Adrenal gland (tissue), 9 donors: ENCODE measurements at regions not wholly inside any gene's neighbourhood (a gene's known extent, or its start where the extent isn't known, plus 50 kb on each side); places are given as distances from the start of the nearest gene placed in this dataset.

Source experiments
- DNase-seq, 7 donors: peaks; one replicate each; pipeline ENCODE4 v3.0.0-alpha.2; 2019 to 2020
- H3K27ac ChIP-seq, 5 donors: fragments of 200-600 bp; sonication (generic) in 4 of 5; 1 replicate in 3 of 5; 2 replicates in 2 of 5; pipeline versions ENCODE4 v1.5.1 to v1.8.0; 2016 to 2020; ENCODE audit warnings: mild to moderate bottlenecking in 1 of 5
- H3K27me3 ChIP-seq: fragments of 200-600 bp; 2 replicates; pipeline ENCODE4 v1.8.0; 2021
- H3K36me3 ChIP-seq, 2 donors: fragments of 200-600 bp; replicated peaks in 1 of 2; 1 replicate in 1 of 2; 2 replicates in 1 of 2; pipeline versions ENCODE4 v1.5.1 to v1.8.0; 2018 to 2022
- H3K4me1 ChIP-seq, 2 donors: fragments of 200-600 bp; replicated peaks in 1 of 2; 1 replicate in 1 of 2; 2 replicates in 1 of 2; pipeline versions ENCODE4 v1.5.1 to v1.8.0; 2018 to 2021
- H3K4me3 ChIP-seq, 4 donors: fragments of 200-600 bp; sonication (generic) in 3 of 4; one replicate each; pipeline ENCODE4 v1.5.1; 2016 to 2018
- H3K9me3 ChIP-seq, 3 donors: fragments of 200-600 bp; sonication (generic) in 1 of 3; replicated peaks in 1 of 3; 1 replicate in 2 of 3; 2 replicates in 1 of 3; pipeline versions ENCODE4 v1.5.1 to v1.8.0; 2016 to 2021
- CTCF ChIP-seq, 6 experiments: fragments of 450-650 bp in 4 of 6; fragments of 200-600 bp in 2 of 6; sonication (generic) in 1 of 6; IDR thresholded peaks; 1 replicate in 5 of 6; 2 replicates in 1 of 6; pipeline versions ENCODE4 v1.5.1 to v1.8.0; 2016 to 2021; ENCODE audit warnings: antibody characterized with exemption in 6 of 6, mild to moderate bottlenecking in 2 of 6, moderate library complexity in 1 of 6
- POLR2A ChIP-seq, 2 donors: fragments of 450-650 bp; IDR thresholded peaks; one replicate each; pipeline ENCODE4 v1.6.1; 2017; ENCODE audit warnings: antibody characterized with exemption in 2 of 2, mild to moderate bottlenecking in 2 of 2, moderate library complexity in 1 of 2
- WGBS, 4 donors: extraction: QIAGEN DNeasy Blood & Tissue Kit in 2 of 4; methylation state at CpG; one replicate each; pipeline versions ENCODE4 v1.1.5 to v1.1.7; 2013 to 2017; 5-methylcytosine and 5-hydroxymethylcytosine counted together
- intact Hi-C, 2 donors: fragments of 100-400 bp; cut with DNase I; formaldehyde crosslinking; loops; one replicate each; pipeline versions ENCODE4 v1.14.1 to v1.15.0; 2022 to 2023
- donor health status: healthy with polysubstance abuse.
- donor health status: Bipolar disorder and iron deficiency.
- donor health status: DM: yes; HTN: yes; CAD: no.
- donor health status: DM: no; HTN: no; CAD: no.
- donor health status: DM: no; HTN: no; CAD: no.

- no peaks in the 10 kb centered on the region for H3K36me3 ChIP-seq
- TF ChIP-seq CTCF (IDR thresholded peaks at IDR 0.05), result no peak
- TF ChIP-seq POLR2A (IDR thresholded peaks at IDR 0.05), result no peak
- H3K4me1 ChIP-seq, result no peaks in the 10 kb centered on the region
- no peak overlapping the region for H3K4me3 ChIP-seq
- H3K27ac ChIP-seq, result no peak overlapping the region
- DNase-seq, result no peak
- intact Hi-C loops, result no loop called here
- peaks cover 6% of the 10 kb centered on the region for H3K27me3 ChIP-seq
- WGBS, 4 donors, result 73 to 100% (median 90%) methylated on average over 1 of the region's 1 CpG
- no peaks in the 10 kb centered on the region for H3K9me3 ChIP-seq
Observed at GRCh38 chrX:39480963-39481362, 616.8 kb downstream of the BCOR start.

GRCh38 chrX:39481621-39482020 lies 616.1 kb downstream of the BCOR start:
- Histone ChIP-seq H3K27ac (no peak overlapping the region), H3K4me1 (no peaks in the 10 kb centered on the region), H3K9me3 (no peaks in the 10 kb centered on the region), H3K27me3 (peaks cover 6% of the 10 kb centered on the region), H3K36me3 (no peaks in the 10 kb centered on the region), H3K4me3 (no peak overlapping the region)
- no peak for DNase-seq
- 65 to 94% (median 77%) methylated on average over 4 of the region's 4 CpGs for WGBS, 4 donors
- intact Hi-C loops, result no loop called here
- no peak for TF ChIP-seq POLR2A (IDR thresholded peaks at IDR 0.05)
- TF ChIP-seq CTCF (IDR thresholded peaks at IDR 0.05), result no peak

- Histone ChIP-seq H3K4me1 (no peaks in the 10 kb centered on the region), H3K27me3 (peaks cover 12% of the 10 kb centered on the region), H3K4me3 (no peak overlapping the region), H3K36me3 (no peaks in the 10 kb centered on the region), H3K9me3 (no peaks in the 10 kb centered on the region), H3K27ac (no peak overlapping the region)
- intact Hi-C loops, result no loop called here
- no peak for TF ChIP-seq CTCF (IDR thresholded peaks at IDR 0.05)
- no peak for TF ChIP-seq POLR2A (IDR thresholded peaks at IDR 0.05)
- no peak for DNase-seq
- 74 to 88% (median 79%) methylated on average over 9 to 12 of the region's 12 CpGs for WGBS, 4 donors
Observed at GRCh38 chrX:39484159-39485068, 613.3 kb downstream of the BCOR start.

- Histone ChIP-seq H3K4me1 (no peaks in the 10 kb centered on the region), H3K36me3 (no peaks in the 10 kb centered on the region), H3K9me3 (no peaks in the 10 kb centered on the region), H3K27me3 (peaks cover 17% of the 10 kb centered on the region), H3K4me3 (no peak overlapping the region), H3K27ac (no peak overlapping the region)
- 59 to 78% (median 70%) methylated on average over 6 to 8 of the region's 8 CpGs for WGBS, 4 donors
- intact Hi-C loops, result no loop called here
- no peak for DNase-seq
- no peak for TF ChIP-seq CTCF (IDR thresholded peaks at IDR 0.05)
- no peak for TF ChIP-seq POLR2A (IDR thresholded peaks at IDR 0.05)
Observed at GRCh38 chrX:39487166-39487968, 610.4 kb downstream of the BCOR start.
